ENCODE measurements at regions not wholly inside any gene's neighbourhood (a gene's known extent, or its start where the extent isn't known, plus 50 kb on each side); places are given as distances from the start of the nearest gene placed in this dataset.

DNA sequence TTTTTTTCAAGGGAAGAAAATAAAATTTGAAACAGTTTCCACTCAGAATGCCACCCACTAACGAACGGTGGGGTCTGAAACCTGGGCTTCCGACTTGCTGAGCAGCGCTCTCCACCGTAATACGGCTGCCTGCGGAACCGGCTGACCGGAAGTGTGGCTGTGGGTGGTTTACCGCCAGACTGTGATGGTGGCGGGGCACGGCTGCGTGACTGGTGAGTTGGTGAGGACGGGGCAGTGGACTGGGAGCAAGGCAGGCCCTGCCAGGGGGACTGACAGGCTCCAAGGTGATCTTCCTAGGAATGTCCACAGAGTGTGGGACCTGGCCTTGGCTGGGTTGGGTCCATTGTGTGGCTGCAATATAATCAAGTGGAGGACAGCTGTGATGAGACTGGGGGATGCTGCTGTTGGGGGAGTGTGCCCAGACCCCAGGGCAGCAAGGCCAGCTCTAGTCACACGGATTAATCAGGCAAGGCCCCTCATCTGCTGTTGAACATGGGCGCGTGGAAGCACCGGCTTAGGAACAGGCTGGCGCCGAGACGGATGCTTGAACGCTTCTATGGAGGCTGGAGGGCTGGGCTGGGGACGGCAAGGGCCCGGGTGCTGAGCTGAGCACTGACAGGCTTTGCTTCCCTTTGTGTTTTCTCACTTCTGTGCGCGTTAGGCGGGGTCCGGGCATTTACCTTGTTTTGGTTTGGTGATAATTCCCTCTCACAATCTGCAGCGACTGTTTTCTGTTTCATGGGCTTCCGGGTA lies 357.7 kb upstream of the SPRED2 start (continued):
- TF ChIP-seq ESRRA (CRISPR knock-in tag; IDR thresholded peaks at IDR 0.05; ENCODE audit: borderline replicate concordance) (no peak), CREM (CRISPR knock-in tag; IDR thresholded peaks at IDR 0.05) (no peak)
- TF ChIP-seq, protein P1, sequence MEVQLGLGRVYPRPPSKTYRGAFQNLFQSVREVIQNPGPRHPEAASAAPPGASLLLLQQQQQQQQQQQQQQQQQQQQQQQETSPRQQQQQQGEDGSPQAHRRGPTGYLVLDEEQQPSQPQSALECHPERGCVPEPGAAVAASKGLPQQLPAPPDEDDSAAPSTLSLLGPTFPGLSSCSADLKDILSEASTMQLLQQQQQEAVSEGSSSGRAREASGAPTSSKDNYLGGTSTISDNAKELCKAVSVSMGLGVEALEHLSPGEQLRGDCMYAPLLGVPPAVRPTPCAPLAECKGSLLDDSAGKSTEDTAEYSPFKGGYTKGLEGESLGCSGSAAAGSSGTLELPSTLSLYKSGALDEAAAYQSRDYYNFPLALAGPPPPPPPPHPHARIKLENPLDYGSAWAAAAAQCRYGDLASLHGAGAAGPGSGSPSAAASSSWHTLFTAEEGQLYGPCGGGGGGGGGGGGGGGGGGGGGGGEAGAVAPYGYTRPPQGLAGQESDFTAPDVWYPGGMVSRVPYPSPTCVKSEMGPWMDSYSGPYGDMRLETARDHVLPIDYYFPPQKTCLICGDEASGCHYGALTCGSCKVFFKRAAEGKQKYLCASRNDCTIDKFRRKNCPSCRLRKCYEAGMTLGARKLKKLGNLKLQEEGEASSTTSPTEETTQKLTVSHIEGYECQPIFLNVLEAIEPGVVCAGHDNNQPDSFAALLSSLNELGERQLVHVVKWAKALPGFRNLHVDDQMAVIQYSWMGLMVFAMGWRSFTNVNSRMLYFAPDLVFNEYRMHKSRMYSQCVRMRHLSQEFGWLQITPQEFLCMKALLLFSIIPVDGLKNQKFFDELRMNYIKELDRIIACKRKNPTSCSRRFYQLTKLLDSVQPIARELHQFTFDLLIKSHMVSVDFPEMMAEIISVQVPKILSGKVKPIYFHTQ (CRISPR knock-in tag; IDR thresholded peaks at IDR 0.05), result no peak

DNA sequence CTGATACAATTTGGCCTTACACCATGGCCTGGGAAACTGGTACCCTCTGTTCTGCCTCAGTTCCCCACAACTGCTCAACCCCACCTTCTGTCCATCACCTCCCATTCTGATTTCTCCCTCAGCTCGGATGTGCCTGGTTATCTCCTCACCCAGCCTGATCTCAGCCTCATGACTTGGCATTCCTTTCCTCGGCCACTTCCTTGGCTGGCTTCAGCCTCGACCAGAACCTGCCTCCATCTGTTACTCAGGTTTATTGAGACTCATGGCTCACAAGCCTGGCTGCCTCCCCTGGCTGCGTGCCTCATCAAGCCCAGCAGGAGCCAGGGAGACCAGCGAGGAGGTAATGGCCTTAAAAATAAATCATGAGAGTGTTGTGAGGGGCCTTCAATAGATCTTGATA lies 356.2 kb upstream of the SPRED2 start:
- Mint-ChIP-seq H3K36me3 (no peaks in the 10 kb centered on the region), H3K4me3 (no peak overlapping the region), H3K27ac (no peak overlapping the region), H3K9me3 (no peaks in the 10 kb centered on the region), H3K27me3 (ENCODE audit: low read depth) (no peaks in the 10 kb centered on the region), H3K4me1 (peaks cover 8% of the 10 kb centered on the region; the same call in 1 of the 2 replicates)
- DNase-seq (ENCODE audit: low spot score) (no peak), ATAC-seq (no peak)
- POLR2A ChIA-PET, result no interaction called here
- TF ChIP-seq, protein P2, sequence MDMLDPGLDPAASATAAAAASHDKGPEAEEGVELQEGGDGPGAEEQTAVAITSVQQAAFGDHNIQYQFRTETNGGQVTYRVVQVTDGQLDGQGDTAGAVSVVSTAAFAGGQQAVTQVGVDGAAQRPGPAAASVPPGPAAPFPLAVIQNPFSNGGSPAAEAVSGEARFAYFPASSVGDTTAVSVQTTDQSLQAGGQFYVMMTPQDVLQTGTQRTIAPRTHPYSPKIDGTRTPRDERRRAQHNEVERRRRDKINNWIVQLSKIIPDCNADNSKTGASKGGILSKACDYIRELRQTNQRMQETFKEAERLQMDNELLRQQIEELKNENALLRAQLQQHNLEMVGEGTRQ (CRISPR knock-in tag; IDR thresholded peaks at IDR 0.05), result no peak
- TF ChIP-seq NR2C2 (CRISPR knock-in tag; IDR thresholded peaks at IDR 0.05) (no peak), MXD4 (CRISPR knock-in tag; IDR thresholded peaks at IDR 0.05; ENCODE audit: borderline replicate concordance) (no peak), FOXJ3 (CRISPR knock-in tag; IDR thresholded peaks at IDR 0.05; ENCODE audit: borderline replicate concordance) (no peak), IRF2 (CRISPR knock-in tag; IDR thresholded peaks at IDR 0.05; ENCODE audit: borderline replicate concordance, low read depth) (no peak), SP1 (CRISPR knock-in tag; conservative IDR thresholded peaks at IDR 0.05) (no peak), FOXP1 (CRISPR knock-in tag; IDR thresholded peaks at IDR 0.05; ENCODE audit: borderline replicate concordance) (no peak)
- TF ChIP-seq, protein P3, sequence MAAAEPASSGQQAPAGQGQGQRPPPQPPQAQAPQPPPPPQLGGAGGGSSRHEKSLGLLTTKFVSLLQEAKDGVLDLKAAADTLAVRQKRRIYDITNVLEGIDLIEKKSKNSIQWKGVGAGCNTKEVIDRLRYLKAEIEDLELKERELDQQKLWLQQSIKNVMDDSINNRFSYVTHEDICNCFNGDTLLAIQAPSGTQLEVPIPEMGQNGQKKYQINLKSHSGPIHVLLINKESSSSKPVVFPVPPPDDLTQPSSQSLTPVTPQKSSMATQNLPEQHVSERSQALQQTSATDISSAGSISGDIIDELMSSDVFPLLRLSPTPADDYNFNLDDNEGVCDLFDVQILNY (CRISPR knock-in tag; IDR thresholded peaks at IDR 0.05), result no peak
- TF ChIP-seq, protein P4, sequence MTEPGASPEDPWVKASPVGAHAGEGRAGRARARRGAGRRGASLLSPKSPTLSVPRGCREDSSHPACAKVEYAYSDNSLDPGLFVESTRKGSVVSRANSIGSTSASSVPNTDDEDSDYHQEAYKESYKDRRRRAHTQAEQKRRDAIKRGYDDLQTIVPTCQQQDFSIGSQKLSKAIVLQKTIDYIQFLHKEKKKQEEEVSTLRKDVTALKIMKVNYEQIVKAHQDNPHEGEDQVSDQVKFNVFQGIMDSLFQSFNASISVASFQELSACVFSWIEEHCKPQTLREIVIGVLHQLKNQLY (CRISPR knock-in tag; IDR thresholded peaks at IDR 0.05), result no peak
- TF ChIP-seq, protein P5, sequence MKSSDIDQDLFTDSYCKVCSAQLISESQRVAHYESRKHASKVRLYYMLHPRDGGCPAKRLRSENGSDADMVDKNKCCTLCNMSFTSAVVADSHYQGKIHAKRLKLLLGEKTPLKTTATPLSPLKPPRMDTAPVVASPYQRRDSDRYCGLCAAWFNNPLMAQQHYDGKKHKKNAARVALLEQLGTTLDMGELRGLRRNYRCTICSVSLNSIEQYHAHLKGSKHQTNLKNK (CRISPR knock-in tag; IDR thresholded peaks at IDR 0.05), result no peak
- TF ChIP-seq, protein P6, sequence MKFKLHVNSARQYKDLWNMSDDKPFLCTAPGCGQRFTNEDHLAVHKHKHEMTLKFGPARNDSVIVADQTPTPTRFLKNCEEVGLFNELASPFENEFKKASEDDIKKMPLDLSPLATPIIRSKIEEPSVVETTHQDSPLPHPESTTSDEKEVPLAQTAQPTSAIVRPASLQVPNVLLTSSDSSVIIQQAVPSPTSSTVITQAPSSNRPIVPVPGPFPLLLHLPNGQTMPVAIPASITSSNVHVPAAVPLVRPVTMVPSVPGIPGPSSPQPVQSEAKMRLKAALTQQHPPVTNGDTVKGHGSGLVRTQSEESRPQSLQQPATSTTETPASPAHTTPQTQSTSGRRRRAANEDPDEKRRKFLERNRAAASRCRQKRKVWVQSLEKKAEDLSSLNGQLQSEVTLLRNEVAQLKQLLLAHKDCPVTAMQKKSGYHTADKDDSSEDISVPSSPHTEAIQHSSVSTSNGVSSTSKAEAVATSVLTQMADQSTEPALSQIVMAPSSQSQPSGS (CRISPR knock-in tag; IDR thresholded peaks at IDR 0.05; ENCODE audit: borderline replicate concordance, low read depth), result no peak
- TF ChIP-seq, protein P7, sequence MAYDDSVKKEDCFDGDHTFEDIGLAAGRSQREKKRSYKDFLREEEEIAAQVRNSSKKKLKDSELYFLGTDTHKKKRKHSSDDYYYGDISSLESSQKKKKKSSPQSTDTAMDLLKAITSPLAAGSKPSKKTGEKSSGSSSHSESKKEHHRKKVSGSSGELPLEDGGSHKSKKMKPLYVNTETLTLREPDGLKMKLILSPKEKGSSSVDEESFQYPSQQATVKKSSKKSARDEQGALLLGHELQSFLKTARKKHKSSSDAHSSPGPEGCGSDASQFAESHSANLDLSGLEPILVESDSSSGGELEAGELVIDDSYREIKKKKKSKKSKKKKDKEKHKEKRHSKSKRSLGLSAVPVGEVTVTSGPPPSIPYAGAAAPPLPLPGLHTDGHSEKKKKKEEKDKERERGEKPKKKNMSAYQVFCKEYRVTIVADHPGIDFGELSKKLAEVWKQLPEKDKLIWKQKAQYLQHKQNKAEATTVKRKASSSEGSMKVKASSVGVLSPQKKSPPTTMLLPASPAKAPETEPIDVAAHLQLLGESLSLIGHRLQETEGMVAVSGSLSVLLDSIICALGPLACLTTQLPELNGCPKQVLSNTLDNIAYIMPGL (CRISPR knock-in tag; IDR thresholded peaks at IDR 0.05), result no peak
- CTCF ChIA-PET, result no interaction called here

Measured in WTC11 (cell line).